WTC11 (cell line): ENCODE measurements at regions not wholly inside any gene's neighbourhood (a gene's known extent, or its start where the extent isn't known, plus 50 kb on each side); places are given as distances from the start of the nearest gene placed in this dataset.

ENCODE experiments used
- ATAC-seq: fragments of 200-7000 bp; cut with Tn5 transposase; 2 replicates; pipeline ENCODE4 v1.10.0; 2021; ENCODE audit warnings: mild to moderate bottlenecking, moderate library complexity
- CTCF ChIA-PET: fragments of 300-600 bp; sonication (Branson Sonifier 250); formaldehyde crosslinking; loops from one replicate; lab custom pipeline; 2021; ENCODE audit warnings: antibody characterized with exemption; lab: Charles Lee
- POLR2A ChIA-PET: fragments of 350-600 bp; sonication (Branson Sonifier 250); formaldehyde crosslinking; loops from one replicate; lab custom pipeline; 2021; ENCODE audit warnings: antibody characterized with exemption; lab: Charles Lee
- DNase-seq: peaks from one replicate; pipeline ENCODE4 v3.0.0; 2021; ENCODE audit warnings: low spot score
- H3K27ac Mint-ChIP-seq: 2 replicates; pipeline ENCODE4 v1.8.0; 2021; ENCODE audit warnings: mixed read lengths
- H3K27me3 Mint-ChIP-seq: 2 replicates; pipeline ENCODE4 v1.8.0; 2021; ENCODE audit warnings: low read depth, mild to moderate bottlenecking, moderate library complexity, mixed read lengths
- H3K36me3 Mint-ChIP-seq: 2 replicates; pipeline ENCODE4 v1.8.0; 2021; ENCODE audit warnings: mixed read lengths
- H3K4me1 Mint-ChIP-seq: 2 replicates; pipeline ENCODE4 v1.8.0; 2022; ENCODE audit warnings: mixed read lengths
- H3K4me3 Mint-ChIP-seq: 2 replicates; pipeline ENCODE4 v1.8.0; 2021; ENCODE audit warnings: mild to moderate bottlenecking, moderate library complexity, mixed read lengths
- H3K9me3 Mint-ChIP-seq: 2 replicates; pipeline ENCODE4 v1.8.0; 2021; ENCODE audit warnings: mixed read lengths
- CDX4 ChIP-seq: fragments of 250-450 bp; sonication (Bioruptor Pico); IDR thresholded peaks from 2 replicates; pipeline ENCODE4 v1.9.0; 2021; ENCODE audit warnings: moderate library complexity, mild to moderate bottlenecking, inconsistent platforms, borderline replicate concordance
- CTCF ChIP-seq: fragments of 200-600 bp; IDR thresholded peaks from 2 replicates; pipeline ENCODE4 v1.8.0; 2022; ENCODE audit warnings: antibody characterized with exemption
- E2F4 ChIP-seq: sonication (generic); formaldehyde crosslinking; IDR thresholded peaks from 2 replicates; pipeline ENCODE4 v1.8.1; 2022; ENCODE audit warnings: low read depth, mild to moderate bottlenecking, moderate library complexity, missing genetic modification reagents, borderline replicate concordance
- ELF4 ChIP-seq: sonication (generic); formaldehyde crosslinking; IDR thresholded peaks from 2 replicates; pipeline ENCODE4 v1.8.1; 2022; ENCODE audit warnings: low read depth, mild to moderate bottlenecking, moderate library complexity, missing genetic modification reagents
- ETV6 ChIP-seq: sonication (generic); formaldehyde crosslinking; IDR thresholded peaks from 2 replicates; pipeline ENCODE4 v1.8.1; 2022; ENCODE audit warnings: mild to moderate bottlenecking, missing genetic modification reagents
- KAT7 ChIP-seq: sonication (generic); formaldehyde crosslinking; IDR thresholded peaks from 2 replicates; pipeline ENCODE4 v1.8.1; 2023; ENCODE audit warnings: missing genetic modification reagents, mild to moderate bottlenecking, borderline replicate concordance
- MXD4 ChIP-seq: fragments of 250-450 bp; sonication (Bioruptor Pico); IDR thresholded peaks from 2 replicates; pipeline ENCODE4 v1.8.0; 2021; ENCODE audit warnings: mild to moderate bottlenecking, moderate library complexity, borderline replicate concordance
- NR3C1 ChIP-seq: sonication (generic); formaldehyde crosslinking; conservative IDR thresholded peaks from 2 replicates; pipeline ENCODE4 v1.8.1; 2023; ENCODE audit warnings: low read depth, mild to moderate bottlenecking, missing genetic modification reagents
- RORB ChIP-seq: fragments of 250-450 bp; sonication (Bioruptor Pico); IDR thresholded peaks from 2 replicates; pipeline ENCODE4 v1.9.0; 2021; ENCODE audit warnings: mild to moderate bottlenecking
- ZNF121 ChIP-seq: sonication (generic); formaldehyde crosslinking; IDR thresholded peaks from 2 replicates; pipeline ENCODE4 v1.8.0; 2023; ENCODE audit warnings: missing genetic modification reagents
- ZNF138 ChIP-seq: sonication (generic); formaldehyde crosslinking; conservative IDR thresholded peaks from 2 replicates; pipeline ENCODE4 v1.8.1; 2022; ENCODE audit warnings: mild to moderate bottlenecking, moderate library complexity, missing genetic modification reagents
- ZNF219 ChIP-seq: sonication (generic); formaldehyde crosslinking; IDR thresholded peaks from 2 replicates; pipeline ENCODE4 v1.8.0; 2023; ENCODE audit warnings: missing genetic modification reagents, mild to moderate bottlenecking, borderline replicate concordance
- ZNF263 ChIP-seq: sonication (generic); formaldehyde crosslinking; IDR thresholded peaks from 2 replicates; pipeline ENCODE4 v1.8.1; 2022; ENCODE audit warnings: low read depth, mild to moderate bottlenecking, moderate library complexity, missing genetic modification reagents
- TF ChIP-seq, protein P1 (sequence below): sonication (generic); formaldehyde crosslinking; conservative IDR thresholded peaks from 2 replicates; pipeline ENCODE4 v1.8.1; 2023; ENCODE audit warnings: mild to moderate bottlenecking, low read depth, missing genetic modification reagents, moderate library complexity
- TF ChIP-seq, protein P2 (sequence below): fragments of 250-450 bp; sonication (Bioruptor Pico); IDR thresholded peaks from 2 replicates; pipeline ENCODE4 v2.1.2; 2022; ENCODE audit warnings: mild to moderate bottlenecking, moderate library complexity
- TF ChIP-seq, protein P3 (sequence below): sonication (generic); formaldehyde crosslinking; IDR thresholded peaks from 2 replicates; pipeline ENCODE4 v1.8.1; 2022; ENCODE audit warnings: mild to moderate bottlenecking, missing genetic modification reagents, moderate library complexity, borderline replicate concordance
- TF ChIP-seq, protein P4 (sequence below): sonication (generic); formaldehyde crosslinking; IDR thresholded peaks from 2 replicates; pipeline ENCODE4 v1.8.1; 2023; ENCODE audit warnings: mild to moderate bottlenecking, missing genetic modification reagents

- TF ChIP-seq ZNF219, result no peak
- no peak for TF ChIP-seq ELF4 (CRISPR knock-in tag)
- no peak for TF ChIP-seq ZNF263
Measured at GRCh38 chr18:35868915-35869314, 103.6 kb upstream of the RMP24 start (continued).

GRCh38 chr18:35871337-35871736, 101.1 kb upstream of the RMP24 start:
- ATAC-seq (no peak), DNase-seq (no peak)
- TF ChIP-seq MXD4 (no peak), ZNF121 (no peak), ETV6 (CRISPR knock-in tag) (no peak)
- TF ChIP-seq, protein P1, sequence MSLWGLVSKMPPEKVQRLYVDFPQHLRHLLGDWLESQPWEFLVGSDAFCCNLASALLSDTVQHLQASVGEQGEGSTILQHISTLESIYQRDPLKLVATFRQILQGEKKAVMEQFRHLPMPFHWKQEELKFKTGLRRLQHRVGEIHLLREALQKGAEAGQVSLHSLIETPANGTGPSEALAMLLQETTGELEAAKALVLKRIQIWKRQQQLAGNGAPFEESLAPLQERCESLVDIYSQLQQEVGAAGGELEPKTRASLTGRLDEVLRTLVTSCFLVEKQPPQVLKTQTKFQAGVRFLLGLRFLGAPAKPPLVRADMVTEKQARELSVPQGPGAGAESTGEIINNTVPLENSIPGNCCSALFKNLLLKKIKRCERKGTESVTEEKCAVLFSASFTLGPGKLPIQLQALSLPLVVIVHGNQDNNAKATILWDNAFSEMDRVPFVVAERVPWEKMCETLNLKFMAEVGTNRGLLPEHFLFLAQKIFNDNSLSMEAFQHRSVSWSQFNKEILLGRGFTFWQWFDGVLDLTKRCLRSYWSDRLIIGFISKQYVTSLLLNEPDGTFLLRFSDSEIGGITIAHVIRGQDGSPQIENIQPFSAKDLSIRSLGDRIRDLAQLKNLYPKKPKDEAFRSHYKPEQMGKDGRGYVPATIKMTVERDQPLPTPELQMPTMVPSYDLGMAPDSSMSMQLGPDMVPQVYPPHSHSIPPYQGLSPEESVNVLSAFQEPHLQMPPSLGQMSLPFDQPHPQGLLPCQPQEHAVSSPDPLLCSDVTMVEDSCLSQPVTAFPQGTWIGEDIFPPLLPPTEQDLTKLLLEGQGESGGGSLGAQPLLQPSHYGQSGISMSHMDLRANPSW (CRISPR knock-in tag), result no peak
- ChIA-PET POLR2A (no interaction called here), CTCF (no interaction called here)
- H3K4me1 Mint-ChIP-seq, result peaks cover 4% of the 10 kb centered on the region
- H3K4me3 Mint-ChIP-seq, result no peak overlapping the region
- peaks cover 4% of the 10 kb centered on the region for H3K36me3 Mint-ChIP-seq
- no peak overlapping the region for H3K27ac Mint-ChIP-seq
- H3K27me3 Mint-ChIP-seq, result no peaks in the 10 kb centered on the region
- H3K9me3 Mint-ChIP-seq, result peaks cover 3% of the 10 kb centered on the region; the same call in 1 of the 2 replicates

DNA sequence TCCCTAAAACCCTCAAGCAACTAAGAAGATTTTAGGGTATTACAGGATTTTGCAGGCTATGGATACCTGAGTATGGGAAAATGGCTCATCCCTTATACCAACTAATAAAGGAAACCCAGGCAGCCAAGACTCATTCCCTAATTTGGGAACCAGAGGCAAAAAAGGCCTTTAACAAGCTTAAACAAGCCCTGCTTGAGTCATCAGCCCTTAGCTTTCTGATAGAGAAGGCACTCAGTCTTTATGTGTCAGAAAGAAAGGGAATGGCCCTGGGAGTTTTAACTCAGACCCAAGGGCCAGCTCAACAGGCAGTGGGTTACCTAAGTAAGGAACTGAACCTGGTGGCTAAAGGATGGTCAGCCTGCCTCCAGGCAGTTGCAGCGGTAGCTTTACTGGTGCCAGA, 96.9 kb upstream of the RMP24 start:
- H3K4me3 Mint-ChIP-seq, result no peak overlapping the region
- POLR2A ChIA-PET, result no interaction called here
- no peak overlapping the region for H3K27ac Mint-ChIP-seq
- ATAC-seq (no peak), DNase-seq (no peak)
- no peaks in the 10 kb centered on the region; the same call in 1 of the 2 replicates for H3K36me3 Mint-ChIP-seq
- no peaks in the 10 kb centered on the region for H3K9me3 Mint-ChIP-seq
- CTCF ChIA-PET, result interaction anchor here (1.1 kb wide), 1 partner anchor 14 kb away, joined by 4 read pairs; no protein-coding TSS in a partner anchor
- TF ChIP-seq KAT7 (CRISPR knock-in tag), result no peak
- TF ChIP-seq, protein P2, sequence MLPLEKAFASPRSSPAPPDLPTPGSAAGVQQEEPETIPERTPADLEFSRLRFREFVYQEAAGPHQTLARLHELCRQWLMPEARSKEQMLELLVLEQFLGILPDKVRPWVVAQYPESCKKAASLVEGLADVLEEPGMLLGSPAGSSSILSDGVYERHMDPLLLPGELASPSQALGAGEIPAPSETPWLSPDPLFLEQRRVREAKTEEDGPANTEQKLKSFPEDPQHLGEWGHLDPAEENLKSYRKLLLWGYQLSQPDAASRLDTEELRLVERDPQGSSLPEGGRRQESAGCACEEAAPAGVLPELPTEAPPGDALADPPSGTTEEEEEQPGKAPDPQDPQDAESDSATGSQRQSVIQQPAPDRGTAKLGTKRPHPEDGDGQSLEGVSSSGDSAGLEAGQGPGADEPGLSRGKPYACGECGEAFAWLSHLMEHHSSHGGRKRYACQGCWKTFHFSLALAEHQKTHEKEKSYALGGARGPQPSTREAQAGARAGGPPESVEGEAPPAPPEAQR (CRISPR knock-in tag), result no peak
- TF ChIP-seq CTCF, result no peak
- TF ChIP-seq NR3C1 (CRISPR knock-in tag), result no peak
- TF ChIP-seq, protein P3, sequence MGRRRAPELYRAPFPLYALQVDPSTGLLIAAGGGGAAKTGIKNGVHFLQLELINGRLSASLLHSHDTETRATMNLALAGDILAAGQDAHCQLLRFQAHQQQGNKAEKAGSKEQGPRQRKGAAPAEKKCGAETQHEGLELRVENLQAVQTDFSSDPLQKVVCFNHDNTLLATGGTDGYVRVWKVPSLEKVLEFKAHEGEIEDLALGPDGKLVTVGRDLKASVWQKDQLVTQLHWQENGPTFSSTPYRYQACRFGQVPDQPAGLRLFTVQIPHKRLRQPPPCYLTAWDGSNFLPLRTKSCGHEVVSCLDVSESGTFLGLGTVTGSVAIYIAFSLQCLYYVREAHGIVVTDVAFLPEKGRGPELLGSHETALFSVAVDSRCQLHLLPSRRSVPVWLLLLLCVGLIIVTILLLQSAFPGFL (CRISPR knock-in tag), result no peak
- TF ChIP-seq ZNF138, result no peak
- TF ChIP-seq, all 79 proteins: peak for 0
- Mint-ChIP-seq H3K27me3 (no peaks in the 10 kb centered on the region), H3K4me1 (peaks cover 29% of the 10 kb centered on the region)

GRCh38 chr18:35876243-35876642, 96.2 kb upstream of the RMP24 start:
- ChIA-PET POLR2A (no interaction called here), CTCF (interaction anchor here (1.1 kb wide), 1 partner anchor 13 kb away, joined by 4 read pairs; no protein-coding TSS in a partner anchor)
- H3K27ac Mint-ChIP-seq, result no peak overlapping the region
- no peak for DNase-seq
- no peak overlapping the region for H3K4me3 Mint-ChIP-seq
- no peaks in the 10 kb centered on the region for H3K27me3 Mint-ChIP-seq
- H3K9me3 Mint-ChIP-seq, result no peaks in the 10 kb centered on the region
- ATAC-seq, result no peak
- H3K4me1 Mint-ChIP-seq, result peaks cover 36% of the 10 kb centered on the region
- no peaks in the 10 kb centered on the region; the same call in 1 of the 2 replicates for H3K36me3 Mint-ChIP-seq
- TF ChIP-seq E2F4 (CRISPR knock-in tag) (no peak), NR3C1 (CRISPR knock-in tag) (no peak), CDX4 (CRISPR knock-in tag) (no peak), RORB (no peak)
- TF ChIP-seq, protein P4, sequence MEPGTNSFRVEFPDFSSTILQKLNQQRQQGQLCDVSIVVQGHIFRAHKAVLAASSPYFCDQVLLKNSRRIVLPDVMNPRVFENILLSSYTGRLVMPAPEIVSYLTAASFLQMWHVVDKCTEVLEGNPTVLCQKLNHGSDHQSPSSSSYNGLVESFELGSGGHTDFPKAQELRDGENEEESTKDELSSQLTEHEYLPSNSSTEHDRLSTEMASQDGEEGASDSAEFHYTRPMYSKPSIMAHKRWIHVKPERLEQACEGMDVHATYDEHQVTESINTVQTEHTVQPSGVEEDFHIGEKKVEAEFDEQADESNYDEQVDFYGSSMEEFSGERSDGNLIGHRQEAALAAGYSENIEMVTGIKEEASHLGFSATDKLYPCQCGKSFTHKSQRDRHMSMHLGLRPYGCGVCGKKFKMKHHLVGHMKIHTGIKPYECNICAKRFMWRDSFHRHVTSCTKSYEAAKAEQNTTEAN, result no peak
